Stomach (tissue), 4 donors: ENCODE measurements at regions not wholly inside any gene's neighbourhood (a gene's known extent, or its start where the extent isn't known, plus 50 kb on each side); places are given as distances from the start of the nearest gene placed in this dataset.

Source experiments
- CTCF ChIP-seq, 7 experiments: fragments of 450-650 bp in 4 of 7; fragments of 200-600 bp in 3 of 7; sonication (generic) in 3 of 7; IDR thresholded peaks; one replicate each; pipeline ENCODE4 v1.5.1; 2016 to 2019; ENCODE audit warnings: antibody characterized with exemption in 7 of 7, control low read depth in 2 of 7, mild to moderate bottlenecking in 1 of 7
- POLR2A ChIP-seq, 4 donors: fragments of 450-650 bp; IDR thresholded peaks; one replicate each; pipeline ENCODE4 v1.6.1; 2016; ENCODE audit warnings: antibody characterized with exemption in 4 of 4, control low read depth in 2 of 4, mild to moderate bottlenecking in 1 of 4, moderate library complexity in 1 of 4

DNA sequence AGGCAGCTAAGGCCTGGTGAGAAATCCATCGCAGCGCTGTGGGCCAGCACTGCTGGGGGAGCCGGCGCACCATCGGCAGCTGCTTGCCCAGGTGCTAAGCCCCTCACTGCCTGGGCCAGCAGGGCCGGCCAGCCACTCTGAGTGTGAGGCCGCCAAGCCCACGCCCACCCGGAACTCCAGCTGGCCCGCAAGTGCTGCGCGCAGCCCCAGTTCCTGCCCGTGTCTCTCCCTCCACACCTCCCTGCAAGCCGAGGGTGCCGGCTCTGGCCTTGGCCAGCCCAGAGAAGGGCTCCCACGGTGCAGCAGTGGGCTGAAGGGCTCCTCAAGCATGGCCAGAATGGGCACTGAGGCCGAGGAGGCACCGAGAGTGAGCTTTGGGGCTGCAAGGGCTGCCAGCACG lies 64.4 kb downstream of the EBNA1BP2 start:
- TF ChIP-seq CTCF (IDR thresholded peaks at IDR 0.05) (no peak), POLR2A (IDR thresholded peaks at IDR 0.05) (no peak)
